ENCODE measurements at regions not wholly inside any gene's neighbourhood (a gene's known extent, or its start where the extent isn't known, plus 50 kb on each side); places are given as distances from the start of the nearest gene placed in this dataset.

DNA sequence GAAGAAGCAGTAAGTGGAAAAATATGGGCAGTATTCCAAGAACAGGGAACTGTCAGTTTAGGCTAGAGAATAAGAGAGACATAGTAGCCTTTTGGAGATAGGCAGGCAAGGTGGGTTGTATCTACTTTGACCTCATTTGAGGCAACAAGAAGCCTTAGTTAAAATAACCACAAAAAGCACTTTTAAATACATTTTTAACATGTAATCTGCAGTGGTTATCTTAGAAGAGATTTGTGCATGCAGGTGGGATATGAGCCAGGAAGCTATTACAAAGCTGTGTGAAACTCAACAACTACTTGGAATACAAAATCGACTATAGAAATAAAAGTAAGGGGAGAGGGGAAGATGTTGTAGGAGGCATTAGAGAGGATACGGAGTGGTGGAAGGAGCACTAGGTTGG is 143.7 kb upstream of the MCHR2 start:
- DNase-seq (ENCODE audit: low read depth, low spot score) = no peak

DNA sequence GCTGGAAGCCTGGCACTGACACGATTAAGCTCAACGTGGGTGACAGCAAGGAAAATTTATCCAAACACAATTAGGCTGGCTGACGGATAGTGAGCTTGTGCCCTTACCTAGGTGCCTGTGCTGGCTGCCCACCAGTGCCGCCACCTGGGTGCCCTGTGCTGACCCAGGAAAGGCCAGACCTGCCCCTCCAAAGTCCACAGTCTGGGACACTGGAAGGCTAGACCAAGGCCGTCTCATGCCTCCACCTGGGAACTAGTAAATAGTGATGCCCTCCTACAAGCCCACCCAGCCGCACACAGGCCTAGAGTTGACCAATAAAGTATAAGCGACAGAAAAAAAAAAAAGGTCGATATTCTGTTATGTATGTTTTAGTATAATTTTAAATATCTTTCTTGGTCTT is 142.6 kb upstream of the MCHR2 start:
- DNase-seq (ENCODE audit: low read depth, low spot score) = no peak

DNA sequence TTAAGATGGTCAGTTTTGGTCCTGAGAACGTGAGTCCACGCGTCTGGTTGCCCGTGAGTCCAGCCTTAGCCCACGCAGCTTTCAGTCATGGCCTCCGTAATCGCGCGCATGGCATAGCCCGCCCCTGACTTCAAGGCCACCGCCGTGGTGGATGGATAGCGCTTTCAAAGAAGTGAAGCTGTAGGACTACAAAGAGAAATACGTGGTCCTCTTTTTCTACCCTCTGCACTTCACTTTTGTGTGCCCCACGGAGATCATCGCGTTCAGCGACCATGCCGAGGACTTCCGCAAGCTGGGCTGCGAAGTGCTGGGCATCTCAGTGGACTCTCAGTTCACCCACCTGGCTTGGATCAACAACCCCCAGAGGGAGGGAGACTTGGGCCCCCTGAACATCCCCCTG is 142.0 kb upstream of the MCHR2 start:
- DNase-seq (ENCODE audit: low read depth, low spot score) = no peak

DNA sequence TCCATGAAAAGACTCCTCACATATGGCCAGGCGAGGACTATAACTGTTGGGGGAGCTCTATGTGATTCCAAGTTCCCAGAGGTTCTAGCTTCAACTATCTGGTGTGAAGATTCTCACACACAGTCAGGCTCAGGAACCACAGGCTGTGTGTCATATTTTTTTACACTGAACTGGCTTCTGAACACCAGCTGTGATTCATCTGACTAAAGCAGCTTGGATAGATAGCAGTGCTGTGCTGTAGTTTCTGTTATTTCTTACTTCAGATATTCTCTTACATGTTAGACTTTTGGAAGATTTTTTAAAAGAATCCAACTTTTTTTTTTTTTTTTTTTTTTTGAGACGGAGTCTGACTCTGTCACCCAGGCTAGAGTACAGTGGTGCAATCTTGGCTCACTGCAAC is 140.7 kb upstream of the MCHR2 start:
- no peak for DNase-seq (ENCODE audit: low read depth, low spot score)

DNA sequence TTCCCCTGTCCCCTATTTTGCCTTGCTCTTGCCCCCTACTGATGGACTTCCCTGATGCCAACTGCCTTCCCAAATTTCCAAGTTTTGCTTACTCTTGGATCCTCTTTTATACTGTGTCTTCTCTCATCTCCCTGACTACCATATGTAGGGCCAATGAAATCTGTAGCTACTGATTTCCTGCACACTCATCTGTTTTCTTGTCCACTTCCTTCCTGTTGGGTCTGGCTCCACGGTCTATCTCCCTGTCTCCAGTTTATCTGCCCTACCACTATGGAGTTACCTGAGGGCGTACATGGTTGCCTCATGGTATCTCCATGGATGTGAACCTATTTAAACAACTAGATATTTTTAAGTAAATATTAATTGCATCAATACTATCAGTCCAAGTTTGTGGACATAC is 140.3 kb upstream of the MCHR2 start:
- no peak for DNase-seq (ENCODE audit: low read depth, low spot score)

DNA sequence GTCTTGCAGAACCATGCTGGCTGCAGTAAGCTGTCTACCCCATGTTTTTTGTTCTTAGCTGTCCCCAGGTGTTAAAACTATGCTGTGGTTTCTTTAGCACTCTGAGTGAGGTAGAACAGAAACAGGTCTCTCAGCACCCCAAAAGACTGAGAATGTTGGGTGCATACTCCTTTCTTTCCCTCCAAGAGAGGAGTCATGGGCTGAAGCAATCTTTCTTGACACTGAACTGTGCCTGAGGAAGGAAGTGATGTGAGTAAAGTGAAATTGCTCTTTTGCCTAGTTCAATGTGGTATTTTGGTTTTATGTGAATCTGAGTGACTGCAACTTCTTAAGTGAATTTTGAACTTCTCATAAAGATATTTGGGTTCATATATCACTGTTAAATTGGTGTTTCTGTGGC is 138.0 kb upstream of the MCHR2 start:
- no peak for DNase-seq (ENCODE audit: low read depth, low spot score)

DNA sequence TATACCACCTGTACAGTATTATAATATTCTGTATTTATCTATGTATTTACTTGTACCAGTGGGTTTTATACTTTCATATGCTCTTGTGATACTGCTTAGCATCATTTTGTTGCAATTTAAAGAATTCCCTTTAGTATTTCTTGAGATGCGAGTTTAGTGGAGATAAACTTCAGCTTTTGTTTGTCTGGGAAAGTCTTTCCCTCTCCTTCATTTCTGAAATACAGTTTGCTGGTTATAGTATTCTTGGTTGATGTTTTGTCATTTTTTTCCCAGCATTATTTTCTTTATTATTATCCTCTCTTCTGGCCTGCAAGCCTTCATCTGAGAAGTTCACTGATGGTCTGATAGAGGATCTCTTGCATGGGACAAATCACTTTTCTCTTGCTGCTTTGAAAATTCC is 136.6 kb upstream of the MCHR2 start:
- DNase-seq (ENCODE audit: low read depth, low spot score) = no peak

DNA sequence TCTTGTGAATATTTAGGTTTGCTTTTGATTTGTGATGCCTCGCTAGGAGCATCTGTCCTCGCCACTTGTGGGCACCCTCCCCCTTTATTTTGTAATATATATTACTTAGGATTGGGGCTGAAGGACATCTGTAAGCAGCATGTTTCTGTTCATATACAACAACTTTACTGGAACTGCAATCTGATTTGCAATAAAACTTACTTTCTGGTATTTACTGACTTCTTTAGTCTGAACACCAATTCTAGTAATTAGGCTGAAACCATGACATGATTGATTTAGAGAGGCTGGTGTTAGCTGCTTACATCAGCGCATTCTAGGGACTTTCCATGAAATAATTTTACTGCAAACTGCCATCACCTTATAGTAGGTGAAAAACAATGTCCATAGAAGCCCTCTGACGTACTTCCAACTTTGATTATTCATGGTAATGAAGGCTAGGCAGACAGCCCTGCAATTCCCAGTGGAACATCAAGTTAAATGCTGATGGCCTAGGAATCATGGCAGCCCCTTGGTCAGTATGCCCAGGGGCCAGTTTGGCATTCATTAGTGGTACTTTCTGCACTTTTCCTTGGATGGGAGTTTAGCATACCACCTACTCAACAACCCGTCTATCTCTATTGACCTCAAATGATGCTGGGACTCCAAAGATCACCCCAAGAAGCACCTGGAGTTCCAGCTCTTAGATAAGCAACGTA is 132.9 kb upstream of the MCHR2 start:
- DNase-seq (ENCODE audit: low read depth, low spot score) = no peak

DNA sequence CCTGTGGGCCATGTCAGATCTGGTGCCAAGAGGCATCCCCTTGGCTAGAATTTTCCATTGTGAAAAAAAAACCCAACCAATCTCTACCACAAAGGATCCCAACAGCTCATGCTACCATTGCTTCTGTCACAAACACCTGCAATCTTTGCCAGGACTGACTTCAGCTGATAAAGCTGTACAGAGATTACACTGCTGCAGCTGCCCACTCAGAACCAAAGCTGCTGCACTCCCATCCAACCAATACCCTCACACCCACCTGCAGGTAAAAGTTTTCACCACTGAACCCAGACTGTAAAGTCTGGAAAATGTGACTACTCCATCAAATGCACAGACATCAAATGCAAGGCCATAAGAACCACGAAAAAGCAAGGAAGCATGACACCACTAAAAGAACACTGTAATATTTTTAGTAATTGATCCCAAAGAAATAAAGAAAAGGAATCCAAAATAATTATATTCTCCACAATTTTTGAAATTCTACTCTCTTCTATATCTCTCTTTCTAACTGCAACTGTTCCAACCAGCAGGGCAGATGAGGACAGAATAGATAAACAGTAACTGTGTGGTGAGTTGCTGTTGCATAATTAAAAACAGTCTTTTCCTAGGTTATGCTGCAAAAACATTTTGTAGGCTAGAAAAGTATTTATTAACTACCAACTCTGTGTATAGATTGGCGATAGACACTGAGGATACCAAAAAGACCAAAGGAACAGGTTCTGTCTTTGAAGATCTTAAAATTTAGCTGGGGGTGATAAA is 128.0 kb upstream of the MCHR2 start:
- DNase-seq (ENCODE audit: low read depth, low spot score) = no peak

DNA sequence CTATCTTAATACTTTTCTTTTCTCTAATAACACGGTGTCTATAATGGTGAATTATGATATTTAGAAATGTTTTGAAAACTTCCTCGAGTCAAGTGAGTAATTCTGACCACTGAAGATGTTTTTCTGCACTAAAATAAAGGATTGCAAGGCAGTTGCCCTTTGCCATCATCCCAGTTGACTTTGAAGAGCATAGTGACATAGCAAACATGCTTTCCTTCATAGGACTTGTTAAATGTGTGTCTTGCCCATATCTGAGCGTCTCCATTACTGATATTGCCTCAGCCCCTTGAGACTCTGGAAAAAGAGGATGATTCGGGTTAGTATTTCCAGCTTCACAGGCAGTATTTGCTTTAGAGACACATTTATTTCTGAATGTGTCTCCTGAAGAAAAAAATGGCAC is 125.2 kb upstream of the MCHR2 start:
- DNase-seq (ENCODE audit: low read depth, low spot score) = no peak

DNA sequence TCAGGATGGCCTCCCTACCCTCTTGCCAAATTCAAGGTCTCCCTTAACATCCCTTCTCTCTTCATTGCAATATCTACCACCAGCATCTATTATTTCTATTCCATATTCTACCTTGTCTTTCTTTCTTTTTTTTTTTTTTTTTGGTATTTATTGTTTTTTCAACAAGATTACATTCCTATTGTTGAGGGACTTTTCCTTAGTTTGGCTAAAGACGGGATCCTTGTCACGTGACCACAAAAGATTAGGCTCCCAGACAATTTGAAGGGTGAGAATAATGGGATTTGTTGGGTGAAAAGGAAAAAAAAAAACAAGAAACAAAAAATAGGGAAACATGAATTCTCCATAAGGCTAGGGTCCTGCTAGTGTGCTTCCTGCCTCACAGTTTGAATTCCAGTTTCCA is 124.3 kb upstream of the MCHR2 start:
- DNase-seq (ENCODE audit: low read depth, low spot score) = no peak

DNA sequence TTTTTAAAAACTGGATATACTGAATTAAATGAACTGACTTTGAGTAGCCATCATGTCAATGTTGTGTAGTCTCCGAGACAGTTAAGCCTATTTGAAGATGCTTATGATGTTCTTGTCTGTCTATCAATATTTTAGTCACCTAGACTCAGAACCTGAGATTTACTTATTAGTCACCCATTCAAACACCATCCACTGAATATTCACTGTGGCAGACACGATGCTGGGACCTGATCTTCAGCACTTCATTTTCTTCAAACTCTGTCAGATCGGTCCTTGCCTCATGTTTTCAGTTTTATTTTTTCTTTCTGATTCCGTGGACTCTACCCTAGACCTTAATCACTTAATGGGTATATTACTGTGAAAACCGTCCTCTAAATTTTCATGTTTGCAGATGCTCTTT is 123.7 kb upstream of the MCHR2 start:
- DNase-seq (ENCODE audit: low read depth, low spot score) = no peak

DNA sequence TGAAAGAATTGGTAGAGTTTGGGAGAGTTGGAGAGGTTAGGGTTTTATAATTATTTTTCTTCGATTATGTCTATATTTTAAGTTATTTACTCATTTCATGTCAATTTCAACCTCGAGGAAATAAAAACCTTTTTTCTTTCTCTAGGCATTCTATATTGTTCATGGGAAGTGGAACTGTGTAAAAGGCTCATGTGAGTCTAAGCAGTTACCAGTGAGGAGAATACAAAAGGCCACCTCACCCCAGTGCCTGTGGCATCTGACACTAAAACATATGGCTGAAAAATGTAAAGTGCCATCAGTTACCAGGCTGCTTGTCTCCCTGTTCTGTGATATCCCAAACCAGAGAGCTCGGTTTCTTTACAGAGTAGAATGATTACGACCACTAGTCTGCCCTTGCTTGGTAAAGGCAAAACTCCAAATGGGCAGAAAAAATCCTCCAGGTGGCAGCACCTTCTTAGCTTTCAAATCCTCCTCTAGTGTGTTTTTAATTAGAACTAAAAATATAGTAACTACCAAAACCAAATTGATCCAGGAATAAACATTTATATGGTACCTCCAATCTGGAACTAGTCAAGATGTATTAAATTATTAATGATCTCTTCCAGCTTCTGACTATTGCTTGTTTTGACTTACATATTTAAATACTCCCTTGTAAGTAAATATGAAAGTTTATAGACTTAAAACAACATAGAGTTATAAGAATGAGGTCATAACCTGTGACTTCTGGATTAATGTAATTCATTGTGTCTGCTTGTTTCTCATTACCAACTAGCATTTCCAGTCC is 122.6 kb upstream of the MCHR2 start:
- DNase-seq (ENCODE audit: low read depth, low spot score) = peak; percentile 30

DNA sequence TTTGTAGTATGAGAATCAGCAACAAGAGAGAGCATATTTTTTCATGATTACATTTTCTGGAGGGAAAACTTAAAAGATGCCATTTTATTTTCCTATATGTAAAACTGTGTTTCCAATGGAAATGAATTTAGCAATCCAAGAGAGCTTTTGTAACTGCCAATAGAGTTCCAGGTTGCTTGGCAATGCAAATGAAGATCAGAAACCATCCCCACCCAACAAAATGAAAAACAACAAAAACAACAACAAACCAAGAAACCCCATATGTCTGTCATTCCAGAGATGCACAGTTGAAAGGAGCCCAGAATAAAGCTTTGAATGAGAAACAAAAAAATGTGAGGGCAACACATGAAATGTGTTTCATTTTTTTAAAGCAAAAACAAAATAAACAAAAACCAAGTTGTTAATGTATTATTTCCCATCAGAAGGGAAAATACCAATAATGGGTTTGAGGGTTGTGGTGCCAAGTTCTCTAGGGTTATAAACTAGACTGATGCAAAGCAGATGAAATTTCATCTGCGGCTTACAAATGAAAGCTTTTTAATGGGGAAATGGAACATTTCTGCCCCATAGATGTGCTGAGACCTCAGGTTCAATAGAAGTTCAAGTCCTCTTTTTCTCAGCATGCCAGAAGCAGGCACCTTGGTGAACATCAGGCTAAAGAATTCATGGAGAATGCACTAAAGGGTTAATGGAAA is 121.5 kb upstream of the MCHR2 start:
- no peak for DNase-seq (ENCODE audit: low read depth, low spot score)

DNA sequence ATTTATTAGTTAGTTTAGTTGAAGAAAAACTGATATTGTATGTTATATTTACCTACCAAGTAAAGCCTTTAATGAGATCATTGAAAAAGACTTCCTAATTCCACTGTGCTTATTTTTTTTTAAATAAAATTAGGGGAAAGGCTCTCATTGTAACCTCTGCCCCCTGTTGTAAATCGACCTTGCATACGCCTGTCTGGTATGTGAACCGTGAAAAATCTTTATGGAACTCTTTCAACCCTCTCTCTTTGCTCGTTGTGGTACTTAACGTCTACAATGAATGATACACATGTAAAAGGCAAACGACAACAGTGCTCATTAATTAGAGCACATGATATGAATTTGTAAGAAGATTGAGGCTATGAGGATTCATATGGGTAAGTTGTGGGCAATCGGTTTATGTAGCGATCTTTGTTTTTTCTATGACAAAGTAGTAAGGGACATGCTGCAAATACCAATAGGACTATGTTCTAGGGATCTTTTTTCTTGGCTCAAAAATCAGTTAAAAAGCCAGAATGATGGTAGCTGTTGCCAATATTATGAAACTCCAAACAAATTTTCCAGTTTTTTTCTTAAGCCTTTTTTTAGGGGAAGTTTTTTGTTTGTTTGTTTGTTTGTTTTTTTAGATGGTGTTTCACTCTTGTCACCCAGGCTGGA is 119.0 kb upstream of the MCHR2 start:
- no peak for DNase-seq (ENCODE audit: low read depth, low spot score)

DNA sequence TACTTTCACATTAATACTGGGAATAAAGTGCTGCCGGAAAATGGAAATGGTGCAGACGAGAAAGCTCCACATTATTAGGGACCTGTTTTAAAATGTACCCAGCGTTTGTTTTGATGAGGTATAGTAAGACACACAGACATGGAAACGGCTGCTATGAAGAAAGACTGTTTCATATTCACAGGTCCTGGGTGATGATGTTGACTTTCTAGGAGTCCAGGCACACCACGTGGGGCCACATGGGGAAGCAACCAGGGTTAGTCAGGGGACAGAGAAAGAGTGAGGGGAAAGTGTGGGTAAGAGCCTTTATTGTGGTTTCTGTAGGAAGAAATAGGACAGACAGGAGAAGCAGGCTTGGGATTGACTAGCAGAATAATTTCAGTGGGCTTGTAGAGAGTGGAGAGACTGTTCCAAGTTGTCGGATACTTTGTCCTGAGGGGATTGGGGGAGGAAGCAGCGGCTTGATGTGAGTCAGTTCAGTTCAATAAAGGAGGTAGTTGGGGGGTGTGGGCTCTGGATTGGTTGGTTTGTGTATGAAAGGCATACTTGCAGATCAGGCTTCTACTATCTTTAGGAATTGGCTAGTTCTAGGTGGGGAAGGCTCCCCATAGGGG is 112.0 kb upstream of the MCHR2 start:
- no peak for DNase-seq (ENCODE audit: low read depth, low spot score)

DNA sequence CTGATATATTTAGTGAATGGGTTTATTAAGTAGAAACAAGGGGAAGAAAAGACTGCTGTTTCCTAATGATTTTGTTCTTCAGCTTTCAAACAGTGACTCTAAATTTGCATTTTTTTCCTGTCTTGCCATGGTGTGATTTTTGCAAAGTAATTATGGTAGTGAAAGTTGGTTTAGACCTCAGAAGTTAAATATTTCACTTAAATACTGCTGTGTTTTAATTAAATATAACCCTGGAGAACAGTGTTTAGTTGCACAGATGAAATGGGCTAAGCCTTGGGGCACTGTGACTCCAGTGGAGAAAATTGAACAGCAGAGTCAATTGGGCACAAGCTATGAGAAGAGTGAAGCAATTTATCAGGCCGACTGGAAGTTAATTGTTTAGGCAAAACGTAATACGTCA is 111.1 kb upstream of the MCHR2 start:
- no peak for DNase-seq (ENCODE audit: low read depth, low spot score)

DNA sequence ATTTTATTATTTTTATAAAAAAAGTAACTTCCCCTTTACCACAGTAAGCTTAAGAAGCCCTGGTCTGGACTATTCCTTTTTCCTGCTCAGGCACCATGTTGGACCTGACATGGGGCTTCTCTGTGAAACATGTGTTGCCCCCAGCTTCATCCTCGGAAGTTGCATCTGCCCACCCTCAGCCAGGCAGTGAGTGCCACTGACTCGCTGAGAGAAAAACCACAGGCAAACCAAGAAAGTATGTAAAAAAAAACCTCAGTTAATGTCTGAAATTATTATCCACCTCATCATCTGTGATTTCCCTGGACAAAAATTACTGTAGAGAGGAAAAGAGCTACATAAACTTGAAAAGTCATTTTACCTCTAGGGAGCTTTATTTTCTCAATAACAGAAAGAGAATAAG is 109.9 kb upstream of the MCHR2 start:
- DNase-seq (ENCODE audit: low read depth, low spot score) = no peak

DNA sequence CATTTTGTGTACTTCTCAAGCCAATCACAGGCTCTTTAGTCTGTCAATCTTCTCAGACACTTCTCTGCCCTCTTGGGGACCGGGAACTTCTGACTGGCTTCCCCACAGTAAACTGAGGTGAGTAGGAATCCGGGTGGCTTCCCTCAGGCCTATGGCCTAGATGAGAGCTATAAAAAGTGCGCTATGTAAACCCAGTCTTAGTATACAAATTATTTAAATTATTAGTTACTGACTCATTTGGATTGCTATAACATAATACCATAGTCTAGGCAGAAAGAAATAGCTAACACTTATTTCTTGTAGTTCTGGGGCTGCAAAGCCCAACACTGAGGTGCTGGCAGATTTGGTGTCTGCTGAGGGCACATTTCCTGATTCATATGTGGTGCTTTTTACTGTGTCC is 109.2 kb upstream of the MCHR2 start:
- no peak for DNase-seq (ENCODE audit: low read depth, low spot score)

DNA sequence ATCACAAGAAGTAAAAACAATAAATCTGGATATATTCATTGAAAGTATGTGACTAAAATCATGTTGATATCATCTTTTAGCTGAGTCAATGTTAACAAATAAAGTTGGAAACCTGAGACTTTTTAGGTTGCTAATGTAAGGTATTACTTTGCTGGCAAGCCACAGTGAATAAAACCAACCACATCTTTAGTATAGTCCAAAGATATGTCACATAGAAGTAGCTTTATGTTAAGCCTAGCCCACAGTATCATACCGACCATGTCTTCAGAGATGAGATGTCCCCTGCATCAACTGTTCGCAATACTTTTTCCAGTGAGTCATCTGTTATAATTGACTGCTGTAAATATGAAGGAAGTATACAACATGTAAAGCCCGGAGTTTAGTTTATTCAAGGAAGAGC is 107.6 kb upstream of the MCHR2 start:
- DNase-seq (ENCODE audit: low read depth, low spot score) = no peak

DNA sequence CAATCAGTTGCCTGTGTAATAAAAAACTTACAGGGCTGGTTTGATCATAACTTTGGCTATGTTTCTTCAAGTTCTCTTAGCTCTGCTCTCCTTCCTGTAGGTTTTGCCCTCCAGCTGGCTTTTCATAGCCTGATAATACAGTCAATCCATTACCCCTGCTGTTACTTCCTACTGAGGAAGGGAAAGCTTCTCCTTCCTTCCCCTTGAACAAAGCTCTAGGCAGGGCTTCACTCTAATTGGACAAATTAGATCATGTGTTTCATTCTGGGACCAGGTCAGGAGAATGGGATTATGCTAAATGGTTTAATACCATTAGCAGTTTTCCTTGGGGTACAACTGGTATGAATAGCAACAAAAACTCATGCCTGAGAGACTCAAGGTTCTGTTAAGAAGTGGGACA is 106.8 kb upstream of the MCHR2 start:
- DNase-seq (ENCODE audit: low read depth, low spot score) = no peak

Measured in iPS DF 19.7 (cell line).